ENCODE measurements at regions not wholly inside any gene's neighbourhood (a gene's known extent, or its start where the extent isn't known, plus 50 kb on each side); places are given as distances from the start of the nearest gene placed in this dataset.
A peak's percentile ranks its signal among the peaks of the same experiment; 100 is the strongest.

DNA sequence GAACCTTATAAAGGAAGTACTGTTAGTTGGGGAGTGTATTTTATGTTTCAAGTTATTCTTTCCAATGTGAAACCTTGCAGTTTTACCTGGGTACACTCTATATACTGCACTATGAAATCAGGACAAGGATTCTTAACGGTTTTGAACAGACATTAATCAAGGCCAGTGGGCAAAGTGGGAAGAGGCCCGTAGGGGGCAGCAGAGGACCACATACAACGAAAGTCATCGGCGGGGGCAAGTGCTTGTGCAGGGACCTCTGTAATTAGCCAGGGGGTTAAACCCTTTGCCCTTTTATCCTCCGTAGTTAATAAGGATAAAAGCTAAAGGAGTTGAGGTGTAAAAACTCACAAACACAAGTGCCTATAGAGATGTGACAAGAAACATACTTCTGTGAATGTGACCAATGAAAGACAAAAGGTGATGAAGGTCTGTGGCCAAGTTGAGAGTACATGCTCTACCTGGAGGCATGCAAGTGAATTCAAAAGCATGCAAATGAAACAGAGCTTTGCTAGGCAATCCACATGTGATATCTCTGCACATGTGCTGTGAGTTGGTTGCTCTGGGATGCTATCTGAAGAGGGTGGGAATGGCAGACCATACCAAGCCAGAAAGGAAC lies 392.7 kb upstream of the MAN1A1 start:
- TF ChIP-seq, protein P1, sequence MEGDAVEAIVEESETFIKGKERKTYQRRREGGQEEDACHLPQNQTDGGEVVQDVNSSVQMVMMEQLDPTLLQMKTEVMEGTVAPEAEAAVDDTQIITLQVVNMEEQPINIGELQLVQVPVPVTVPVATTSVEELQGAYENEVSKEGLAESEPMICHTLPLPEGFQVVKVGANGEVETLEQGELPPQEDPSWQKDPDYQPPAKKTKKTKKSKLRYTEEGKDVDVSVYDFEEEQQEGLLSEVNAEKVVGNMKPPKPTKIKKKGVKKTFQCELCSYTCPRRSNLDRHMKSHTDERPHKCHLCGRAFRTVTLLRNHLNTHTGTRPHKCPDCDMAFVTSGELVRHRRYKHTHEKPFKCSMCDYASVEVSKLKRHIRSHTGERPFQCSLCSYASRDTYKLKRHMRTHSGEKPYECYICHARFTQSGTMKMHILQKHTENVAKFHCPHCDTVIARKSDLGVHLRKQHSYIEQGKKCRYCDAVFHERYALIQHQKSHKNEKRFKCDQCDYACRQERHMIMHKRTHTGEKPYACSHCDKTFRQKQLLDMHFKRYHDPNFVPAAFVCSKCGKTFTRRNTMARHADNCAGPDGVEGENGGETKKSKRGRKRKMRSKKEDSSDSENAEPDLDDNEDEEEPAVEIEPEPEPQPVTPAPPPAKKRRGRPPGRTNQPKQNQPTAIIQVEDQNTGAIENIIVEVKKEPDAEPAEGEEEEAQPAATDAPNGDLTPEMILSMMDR (IDR thresholded peaks at IDR 0.05), result peak; percentile 86
- TF ChIP-seq POLR2AphosphoS5 (IDR thresholded peaks at IDR 0.05; ENCODE audit: low read depth, low read length), result no peak
- no peak for TF ChIP-seq TCF7L2 (IDR thresholded peaks at IDR 0.05; ENCODE audit: low read depth, low read length)
